GM23338 (cell line): ENCODE measurements at regions not wholly inside any gene's neighbourhood (a gene's known extent, or its start where the extent isn't known, plus 50 kb on each side); places are given as distances from the start of the nearest gene placed in this dataset.

ENCODE experiments used
- CREB1 ChIP-seq: fragments of 250-450 bp; sonication (Bioruptor Pico); IDR thresholded peaks from 2 replicates; pipeline ENCODE4 v1.5.0; 2020; ENCODE audit warnings: low read depth, mild to moderate bottlenecking, moderate library complexity
- ETS1 ChIP-seq: IDR thresholded peaks from 2 replicates; pipeline ENCODE4 v1.6.1; 2016; ENCODE audit warnings: antibody characterized with exemption
- EZH2 ChIP-seq: fragments of 200-600 bp; sonication (generic); IDR thresholded peaks from one replicate; pipeline ENCODE4 v1.8.0; 2017; ENCODE audit warnings: antibody characterized with exemption, mild to moderate bottlenecking, low read depth; ENCODE audit not compliant: unreplicated experiment
- EZH2phosphoT487 ChIP-seq: fragments of 200-600 bp; sonication (generic); IDR thresholded peaks from one replicate; pipeline ENCODE4 v1.8.1; 2018; ENCODE audit warnings: antibody characterized with exemption; ENCODE audit not compliant: unreplicated experiment
- JUNB ChIP-seq: IDR thresholded peaks from one replicate; pipeline ENCODE4 v1.6.1; 2016; ENCODE audit warnings: antibody characterized with exemption; ENCODE audit not compliant: unreplicated experiment
- NANOG ChIP-seq: IDR thresholded peaks from 2 replicates; pipeline ENCODE4 v1.6.1; 2016; ENCODE audit warnings: antibody characterized with exemption, borderline replicate concordance
- POLR2AphosphoS5 ChIP-seq: IDR thresholded peaks from 2 replicates; pipeline ENCODE4 v1.6.1; 2016; ENCODE audit warnings: antibody characterized with exemption, low read depth
- STAT1 ChIP-seq: IDR thresholded peaks from one replicate; pipeline ENCODE4 v1.6.1; 2016; ENCODE audit warnings: antibody characterized with exemption; ENCODE audit not compliant: unreplicated experiment
- ZNF114 ChIP-seq: fragments of 250-450 bp; sonication (Bioruptor Pico); IDR thresholded peaks from 2 replicates; pipeline ENCODE4 v1.5.0; 2020; ENCODE audit warnings: mild to moderate bottlenecking, moderate library complexity
- ZNF331 ChIP-seq: fragments of 250-450 bp; sonication (Bioruptor Pico); IDR thresholded peaks from 2 replicates; pipeline ENCODE4 v1.5.0; 2020; ENCODE audit warnings: low read depth, mild to moderate bottlenecking, moderate library complexity
- TF ChIP-seq, protein P1 (sequence below), 2 experiments: fragments of 200-600 bp in 1 of 2; sonication (generic) in 1 of 2; conservative IDR thresholded peaks; 2 replicates each; pipeline versions ENCODE4 v1.5.1 to v1.6.1; 2016 to 2017; ENCODE audit warnings: antibody characterized with exemption in 2 of 2, low read depth in 2 of 2, mild to moderate bottlenecking in 2 of 2, moderate library complexity in 1 of 2
- TF ChIP-seq, protein P2 (sequence below): IDR thresholded peaks from one replicate; pipeline ENCODE4 v1.6.1; 2018; ENCODE audit warnings: antibody characterized with exemption; ENCODE audit not compliant: unreplicated experiment
- TF ChIP-seq, protein P3 (sequence below): fragments of 250-450 bp; sonication (Bioruptor Pico); IDR thresholded peaks from 2 replicates; pipeline ENCODE4 v1.5.0; 2020; ENCODE audit warnings: mild to moderate bottlenecking, moderate library complexity

- TF ChIP-seq EZH2 (no peak), POLR2AphosphoS5 (no peak), ETS1 (no peak), EZH2phosphoT487 (no peak), ZNF331 (no peak), JUNB (no peak), STAT1 (no peak), NANOG (no peak), CREB1 (CRISPR knock-in tag) (no peak), ZNF114 (CRISPR knock-in tag) (no peak)
- TF ChIP-seq, protein P1, sequence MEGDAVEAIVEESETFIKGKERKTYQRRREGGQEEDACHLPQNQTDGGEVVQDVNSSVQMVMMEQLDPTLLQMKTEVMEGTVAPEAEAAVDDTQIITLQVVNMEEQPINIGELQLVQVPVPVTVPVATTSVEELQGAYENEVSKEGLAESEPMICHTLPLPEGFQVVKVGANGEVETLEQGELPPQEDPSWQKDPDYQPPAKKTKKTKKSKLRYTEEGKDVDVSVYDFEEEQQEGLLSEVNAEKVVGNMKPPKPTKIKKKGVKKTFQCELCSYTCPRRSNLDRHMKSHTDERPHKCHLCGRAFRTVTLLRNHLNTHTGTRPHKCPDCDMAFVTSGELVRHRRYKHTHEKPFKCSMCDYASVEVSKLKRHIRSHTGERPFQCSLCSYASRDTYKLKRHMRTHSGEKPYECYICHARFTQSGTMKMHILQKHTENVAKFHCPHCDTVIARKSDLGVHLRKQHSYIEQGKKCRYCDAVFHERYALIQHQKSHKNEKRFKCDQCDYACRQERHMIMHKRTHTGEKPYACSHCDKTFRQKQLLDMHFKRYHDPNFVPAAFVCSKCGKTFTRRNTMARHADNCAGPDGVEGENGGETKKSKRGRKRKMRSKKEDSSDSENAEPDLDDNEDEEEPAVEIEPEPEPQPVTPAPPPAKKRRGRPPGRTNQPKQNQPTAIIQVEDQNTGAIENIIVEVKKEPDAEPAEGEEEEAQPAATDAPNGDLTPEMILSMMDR (conservative IDR thresholded peaks at IDR 0.05; ENCODE audit: low read depth in 2 of 2), result no peak
- TF ChIP-seq, protein P2, sequence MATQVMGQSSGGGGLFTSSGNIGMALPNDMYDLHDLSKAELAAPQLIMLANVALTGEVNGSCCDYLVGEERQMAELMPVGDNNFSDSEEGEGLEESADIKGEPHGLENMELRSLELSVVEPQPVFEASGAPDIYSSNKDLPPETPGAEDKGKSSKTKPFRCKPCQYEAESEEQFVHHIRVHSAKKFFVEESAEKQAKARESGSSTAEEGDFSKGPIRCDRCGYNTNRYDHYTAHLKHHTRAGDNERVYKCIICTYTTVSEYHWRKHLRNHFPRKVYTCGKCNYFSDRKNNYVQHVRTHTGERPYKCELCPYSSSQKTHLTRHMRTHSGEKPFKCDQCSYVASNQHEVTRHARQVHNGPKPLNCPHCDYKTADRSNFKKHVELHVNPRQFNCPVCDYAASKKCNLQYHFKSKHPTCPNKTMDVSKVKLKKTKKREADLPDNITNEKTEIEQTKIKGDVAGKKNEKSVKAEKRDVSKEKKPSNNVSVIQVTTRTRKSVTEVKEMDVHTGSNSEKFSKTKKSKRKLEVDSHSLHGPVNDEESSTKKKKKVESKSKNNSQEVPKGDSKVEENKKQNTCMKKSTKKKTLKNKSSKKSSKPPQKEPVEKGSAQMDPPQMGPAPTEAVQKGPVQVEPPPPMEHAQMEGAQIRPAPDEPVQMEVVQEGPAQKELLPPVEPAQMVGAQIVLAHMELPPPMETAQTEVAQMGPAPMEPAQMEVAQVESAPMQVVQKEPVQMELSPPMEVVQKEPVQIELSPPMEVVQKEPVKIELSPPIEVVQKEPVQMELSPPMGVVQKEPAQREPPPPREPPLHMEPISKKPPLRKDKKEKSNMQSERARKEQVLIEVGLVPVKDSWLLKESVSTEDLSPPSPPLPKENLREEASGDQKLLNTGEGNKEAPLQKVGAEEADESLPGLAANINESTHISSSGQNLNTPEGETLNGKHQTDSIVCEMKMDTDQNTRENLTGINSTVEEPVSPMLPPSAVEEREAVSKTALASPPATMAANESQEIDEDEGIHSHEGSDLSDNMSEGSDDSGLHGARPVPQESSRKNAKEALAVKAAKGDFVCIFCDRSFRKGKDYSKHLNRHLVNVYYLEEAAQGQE, result no peak
- TF ChIP-seq, protein P3, sequence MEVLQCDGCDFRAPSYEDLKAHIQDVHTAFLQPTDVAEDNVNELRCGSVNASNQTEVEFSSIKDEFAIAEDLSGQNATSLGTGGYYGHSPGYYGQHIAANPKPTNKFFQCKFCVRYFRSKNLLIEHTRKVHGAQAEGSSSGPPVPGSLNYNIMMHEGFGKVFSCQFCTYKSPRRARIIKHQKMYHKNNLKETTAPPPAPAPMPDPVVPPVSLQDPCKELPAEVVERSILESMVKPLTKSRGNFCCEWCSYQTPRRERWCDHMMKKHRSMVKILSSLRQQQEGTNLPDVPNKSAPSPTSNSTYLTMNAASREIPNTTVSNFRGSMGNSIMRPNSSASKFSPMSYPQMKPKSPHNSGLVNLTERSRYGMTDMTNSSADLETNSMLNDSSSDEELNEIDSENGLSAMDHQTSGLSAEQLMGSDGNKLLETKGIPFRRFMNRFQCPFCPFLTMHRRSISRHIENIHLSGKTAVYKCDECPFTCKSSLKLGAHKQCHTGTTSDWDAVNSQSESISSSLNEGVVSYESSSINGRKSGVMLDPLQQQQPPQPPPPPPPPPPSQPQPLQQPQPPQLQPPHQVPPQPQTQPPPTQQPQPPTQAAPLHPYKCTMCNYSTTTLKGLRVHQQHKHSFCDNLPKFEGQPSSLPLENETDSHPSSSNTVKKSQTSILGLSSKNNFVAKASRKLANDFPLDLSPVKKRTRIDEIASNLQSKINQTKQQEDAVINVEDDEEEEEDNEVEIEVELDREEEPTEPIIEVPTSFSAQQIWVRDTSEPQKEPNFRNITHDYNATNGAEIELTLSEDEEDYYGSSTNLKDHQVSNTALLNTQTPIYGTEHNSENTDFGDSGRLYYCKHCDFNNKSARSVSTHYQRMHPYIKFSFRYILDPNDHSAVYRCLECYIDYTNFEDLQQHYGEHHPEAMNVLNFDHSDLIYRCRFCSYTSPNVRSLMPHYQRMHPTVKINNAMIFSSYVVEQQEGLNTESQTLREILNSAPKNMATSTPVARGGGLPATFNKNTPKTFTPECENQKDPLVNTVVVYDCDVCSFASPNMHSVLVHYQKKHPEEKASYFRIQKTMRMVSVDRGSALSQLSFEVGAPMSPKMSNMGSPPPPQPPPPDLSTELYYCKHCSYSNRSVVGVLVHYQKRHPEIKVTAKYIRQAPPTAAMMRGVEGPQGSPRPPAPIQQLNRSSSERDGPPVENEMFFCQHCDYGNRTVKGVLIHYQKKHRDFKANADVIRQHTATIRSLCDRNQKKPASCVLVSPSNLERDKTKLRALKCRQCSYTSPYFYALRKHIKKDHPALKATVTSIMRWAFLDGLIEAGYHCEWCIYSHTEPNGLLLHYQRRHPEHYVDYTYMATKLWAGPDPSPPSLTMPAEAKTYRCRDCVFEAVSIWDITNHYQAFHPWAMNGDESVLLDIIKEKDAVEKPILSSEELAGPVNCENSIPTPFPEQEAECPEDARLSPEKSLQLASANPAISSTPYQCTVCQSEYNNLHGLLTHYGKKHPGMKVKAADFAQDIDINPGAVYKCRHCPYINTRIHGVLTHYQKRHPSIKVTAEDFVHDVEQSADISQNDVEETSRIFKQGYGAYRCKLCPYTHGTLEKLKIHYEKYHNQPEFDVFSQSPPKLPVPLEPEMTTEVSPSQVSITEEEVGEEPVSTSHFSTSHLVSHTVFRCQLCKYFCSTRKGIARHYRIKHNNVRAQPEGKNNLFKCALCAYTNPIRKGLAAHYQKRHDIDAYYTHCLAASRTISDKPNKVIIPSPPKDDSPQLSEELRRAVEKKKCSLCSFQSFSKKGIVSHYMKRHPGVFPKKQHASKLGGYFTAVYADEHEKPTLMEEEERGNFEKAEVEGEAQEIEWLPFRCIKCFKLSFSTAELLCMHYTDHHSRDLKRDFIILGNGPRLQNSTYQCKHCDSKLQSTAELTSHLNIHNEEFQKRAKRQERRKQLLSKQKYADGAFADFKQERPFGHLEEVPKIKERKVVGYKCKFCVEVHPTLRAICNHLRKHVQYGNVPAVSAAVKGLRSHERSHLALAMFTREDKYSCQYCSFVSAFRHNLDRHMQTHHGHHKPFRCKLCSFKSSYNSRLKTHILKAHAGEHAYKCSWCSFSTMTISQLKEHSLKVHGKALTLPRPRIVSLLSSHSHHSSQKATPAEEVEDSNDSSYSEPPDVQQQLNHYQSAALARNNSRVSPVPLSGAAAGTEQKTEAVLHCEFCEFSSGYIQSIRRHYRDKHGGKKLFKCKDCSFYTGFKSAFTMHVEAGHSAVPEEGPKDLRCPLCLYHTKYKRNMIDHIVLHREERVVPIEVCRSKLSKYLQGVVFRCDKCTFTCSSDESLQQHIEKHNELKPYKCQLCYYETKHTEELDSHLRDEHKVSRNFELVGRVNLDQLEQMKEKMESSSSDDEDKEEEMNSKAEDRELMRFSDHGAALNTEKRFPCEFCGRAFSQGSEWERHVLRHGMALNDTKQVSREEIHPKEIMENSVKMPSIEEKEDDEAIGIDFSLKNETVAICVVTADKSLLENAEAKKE, result no peak
Observed at GRCh38 chr9:80086822-80087345, 515.1 kb downstream of the TLE4 start.
